Mesenchymal stem cell (in vitro differentiated cells and primary cell): ENCODE measurements at regions not wholly inside any gene's neighbourhood (a gene's known extent, or its start where the extent isn't known, plus 50 kb on each side); places are given as distances from the start of the nearest gene placed in this dataset. TPM values are rescaled to one million over a fixed set of nuclear protein-coding genes. Genes with fewer than 3 reads are reported as not detected.

Source experiments
- DNase-seq: peaks from one replicate; pipeline ENCODE4 v3.0.0-alpha.2; 2013
- H2AFZ ChIP-seq: one replicate; pipeline ENCODE4 v1.6.1; 2013; ENCODE audit warnings: low read depth, mild to moderate bottlenecking, control low read depth, inconsistent platforms, low read length, moderate library complexity
- H2AK5ac ChIP-seq: 2 replicates; pipeline ENCODE4 v1.6.1; 2013; ENCODE audit warnings: low read length, moderate library complexity, mild to moderate bottlenecking, inconsistent platforms; ENCODE audit not compliant: severe bottlenecking
- H2BK120ac ChIP-seq: one replicate; pipeline ENCODE4 v1.6.1; 2013; ENCODE audit warnings: low read depth, mild to moderate bottlenecking, inconsistent platforms, low read length, moderate library complexity
- H2BK12ac ChIP-seq, 2 experiments: one replicate each; pipeline ENCODE4 v1.6.1; 2013; ENCODE audit warnings: inconsistent platforms in 2 of 2, low read length in 2 of 2, mild to moderate bottlenecking in 2 of 2, moderate library complexity in 2 of 2, control low read depth in 1 of 2
- H2BK15ac ChIP-seq: one replicate; pipeline ENCODE4 v1.6.1; 2013; ENCODE audit warnings: mild to moderate bottlenecking, low read depth, inconsistent platforms; ENCODE audit not compliant: poor library complexity, severe bottlenecking
- H2BK5ac ChIP-seq: 2 replicates; pipeline ENCODE4 v1.6.1; 2013; ENCODE audit warnings: low read depth, mild to moderate bottlenecking, low read length, control low read depth, inconsistent platforms; ENCODE audit not compliant: poor library complexity, severe bottlenecking
- H3K14ac ChIP-seq, 2 experiments: one replicate each; pipeline ENCODE4 v1.6.1; 2013; ENCODE audit warnings: inconsistent platforms in 2 of 2, low read length in 2 of 2, control low read depth in 1 of 2, mild to moderate bottlenecking in 1 of 2, moderate library complexity in 1 of 2
- H3K18ac ChIP-seq, 2 experiments: one replicate each; pipeline ENCODE4 v1.6.1; 2013; ENCODE audit warnings: inconsistent platforms in 2 of 2, low read length in 2 of 2, control low read depth in 1 of 2, low read depth in 1 of 2, mild to moderate bottlenecking in 1 of 2
- H3K23ac ChIP-seq, 2 experiments: one replicate each; pipeline ENCODE4 v1.6.1; 2013; ENCODE audit warnings: inconsistent platforms in 2 of 2, low read length in 2 of 2, mild to moderate bottlenecking in 2 of 2, moderate library complexity in 2 of 2, control low read depth in 1 of 2
- H3K27ac ChIP-seq: 2 replicates; pipeline ENCODE4 v1.5.1; 2013; ENCODE audit warnings: mild to moderate bottlenecking, moderate library complexity, low read length, control low read depth, inconsistent platforms; ENCODE audit not compliant: poor library complexity, severe bottlenecking
- H3K27me3 ChIP-seq, 2 experiments: 2 replicates each; pipeline versions ENCODE4 v1.6.1 to v1.7.0; 2013; ENCODE audit warnings: low read length in 2 of 2, mild to moderate bottlenecking in 2 of 2, moderate library complexity in 2 of 2, control low read depth in 1 of 2, inconsistent platforms in 1 of 2; ENCODE audit not compliant: control insufficient read depth in 1 of 2, insufficient read depth in 1 of 2
- H3K36me3 ChIP-seq, 2 experiments: 2 replicates each; pipeline versions ENCODE4 v1.6.1 to v1.7.0; 2013; ENCODE audit warnings: low read length in 2 of 2, control low read depth in 1 of 2, inconsistent platforms in 1 of 2, low read depth in 1 of 2, mild to moderate bottlenecking in 1 of 2; ENCODE audit not compliant: insufficient read depth in 2 of 2, control insufficient read depth in 1 of 2
- H3K4ac ChIP-seq, 2 experiments: one replicate each; pipeline ENCODE4 v1.6.1; 2013; ENCODE audit warnings: inconsistent platforms in 2 of 2, low read length in 2 of 2, mild to moderate bottlenecking in 2 of 2, moderate library complexity in 2 of 2, control low read depth in 1 of 2, low read depth in 1 of 2
- H3K4me1 ChIP-seq: 2 replicates; pipeline ENCODE4 v1.6.1; 2013; ENCODE audit warnings: low read depth, low read length, control low read depth; ENCODE audit not compliant: control insufficient read depth, insufficient read depth
- H3K4me2 ChIP-seq: 2 replicates; pipeline ENCODE4 v1.6.1; 2013; ENCODE audit warnings: low read length, mild to moderate bottlenecking, inconsistent platforms; ENCODE audit not compliant: poor library complexity, severe bottlenecking
- H3K4me3 ChIP-seq, 2 experiments: 2 replicates each; pipeline versions ENCODE4 v1.5.1 to v1.7.0; 2013; ENCODE audit warnings: low read length in 2 of 2, mild to moderate bottlenecking in 2 of 2, control low read depth in 1 of 2, low read depth in 1 of 2; ENCODE audit not compliant: insufficient read depth in 1 of 2
- H3K79me1 ChIP-seq: replicated peaks from 2 replicates; pipeline ENCODE4 v1.6.1; 2013; ENCODE audit warnings: mild to moderate bottlenecking, control low read depth, low read length, inconsistent platforms; ENCODE audit not compliant: poor library complexity, severe bottlenecking
- H3K9ac ChIP-seq: 2 replicates; pipeline ENCODE4 v1.7.0; 2013; ENCODE audit warnings: mild to moderate bottlenecking, low read length, moderate library complexity
- H3K9me3 ChIP-seq: 2 replicates; pipeline ENCODE4 v1.7.0; 2013; ENCODE audit warnings: mild to moderate bottlenecking, low read length; ENCODE audit not compliant: control insufficient read depth
- H4K8ac ChIP-seq: one replicate; pipeline ENCODE4 v1.6.1; 2013; ENCODE audit warnings: inconsistent platforms, mild to moderate bottlenecking, low read length, moderate library complexity
- H4K91ac ChIP-seq: one replicate; pipeline ENCODE4 v1.6.1; 2013; ENCODE audit warnings: mild to moderate bottlenecking, low read length, inconsistent platforms
- WGBS: methylation state at CpG from one replicate; pipeline ENCODE4 v1.1.7; 2013; ENCODE audit warnings: mixed read lengths; 5-methylcytosine and 5-hydroxymethylcytosine counted together
- small RNA-seq: library from polyadenylated mRNA; stranded (forward); fragments of <200 nt; extraction: miRNeasy Mini kit (QIAGEN cat#:217004); gene quantifications from one replicate; pipeline ENCODE3, GENCODE V24; 2013; ENCODE audit warnings: low read depth

DNA sequence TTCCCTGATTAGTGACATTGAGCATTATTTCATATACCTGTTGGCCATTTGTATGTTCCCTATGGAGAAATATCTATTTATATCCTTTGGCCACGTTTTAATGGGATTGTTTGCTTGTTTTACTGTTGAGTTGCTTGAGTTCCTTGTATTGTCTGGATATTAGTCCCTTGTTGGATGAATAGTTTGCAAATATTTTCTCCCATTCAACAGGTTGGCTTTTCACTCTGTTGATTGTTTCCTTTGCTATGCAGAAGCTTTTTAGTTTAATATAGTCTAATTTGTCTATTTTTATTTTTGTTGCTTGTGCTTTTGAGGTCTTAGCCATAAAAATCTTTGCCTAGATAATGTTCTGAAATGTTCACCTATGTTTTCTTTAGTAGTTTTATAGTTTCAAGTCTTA is 60.2 kb upstream of the HUWE1 start:
- Histone ChIP-seq H3K4me3 (no peak overlapping the region), H3K4me2 (no peak overlapping the region), H3K27ac (no peak overlapping the region), H4K91ac (no peak overlapping the region), H2AK5ac (no peak overlapping the region), H2BK120ac (no peak overlapping the region), H3K18ac (no peak overlapping the region), H4K8ac (no peak overlapping the region), H2BK12ac (no peak overlapping the region), H2BK15ac (no peak overlapping the region), H3K27me3 (no peaks in the 10 kb centered on the region), H3K9ac (no peak overlapping the region), H2BK5ac (no peak overlapping the region), H3K4ac (no peak overlapping the region), H3K9me3 (no peaks in the 10 kb centered on the region), H3K23ac (no peak overlapping the region), H3K4me1 (no peaks in the 10 kb centered on the region), H2AFZ (no peak overlapping the region), H3K36me3 (no peaks in the 10 kb centered on the region), H3K14ac (no peak overlapping the region), H3K79me1 (no peaks in the 10 kb centered on the region)
- no peak for DNase-seq
- WGBS = 40% methylated on average over 1 of the region's 1 CpG

GRCh38 chrX:53743244-53743643 is 56.7 kb upstream of the HUWE1 start:
- H3K36me3 ChIP-seq = no peaks in the 10 kb centered on the region
- no peaks in the 10 kb centered on the region for H3K79me1 ChIP-seq
- no peak overlapping the region for H3K18ac ChIP-seq
- no peak overlapping the region for H3K4me3 ChIP-seq
- no peak overlapping the region for H3K4me2 ChIP-seq
- H3K23ac ChIP-seq = no peak overlapping the region
- H2BK5ac ChIP-seq = no peak overlapping the region
- H3K9ac ChIP-seq = no peak overlapping the region
- H3K27me3 ChIP-seq = no peaks in the 10 kb centered on the region
- no peak overlapping the region for H4K91ac ChIP-seq
- no peak overlapping the region for H3K14ac ChIP-seq
- H2BK120ac ChIP-seq = no peak overlapping the region
- H3K4me1 ChIP-seq = no peaks in the 10 kb centered on the region
- H2BK15ac ChIP-seq = no peak overlapping the region
- no peaks in the 10 kb centered on the region for H3K9me3 ChIP-seq
- no peak overlapping the region for H2AFZ ChIP-seq
- no peak overlapping the region for H3K4ac ChIP-seq
- no peak for DNase-seq
- no peak overlapping the region for H2BK12ac ChIP-seq
- no peak overlapping the region for H4K8ac ChIP-seq
- 100% methylated on average over 1 of the region's 1 CpG for WGBS
- H2AK5ac ChIP-seq = no peak overlapping the region
- no peak overlapping the region for H3K27ac ChIP-seq

- no CpG with 5 or more reads among the region's 4 CpGs for WGBS
- Histone ChIP-seq H3K18ac (no peak overlapping the region), H3K23ac (no peak overlapping the region), H2BK120ac (no peak overlapping the region), H3K27ac (no peak overlapping the region), H4K8ac (no peak overlapping the region), H3K4me2 (no peak overlapping the region), H3K14ac (no peak overlapping the region), H3K27me3 (peaks cover 0 to 16% of the 10 kb centered on the region in 2 experiments), H2AFZ (no peak overlapping the region), H3K79me1 (no peaks in the 10 kb centered on the region), H3K9ac (no peak overlapping the region), H3K4ac (no peak overlapping the region), H3K4me1 (no peaks in the 10 kb centered on the region), H3K9me3 (no peaks in the 10 kb centered on the region), H2BK5ac (no peak overlapping the region), H2BK12ac (no peak overlapping the region), H3K4me3 (no peak overlapping the region), H2AK5ac (no peak overlapping the region), H4K91ac (no peak overlapping the region), H2BK15ac (no peak overlapping the region), H3K36me3 (no peaks in the 10 kb centered on the region)
- no peak for DNase-seq
Measured at GRCh38 chrX:53738370-53738906, 51.9 kb upstream of the HUWE1 start.

Small RNA genes lying in the stretch of these regions (small RNA-seq; reads per million reads assigned to genes)
- not detected for gene BX323845.1
- gene BX323845.2 = not detected
